Erythroblast (primary cell): ENCODE measurements at regions not wholly inside any gene's neighbourhood (a gene's known extent, or its start where the extent isn't known, plus 50 kb on each side); places are given as distances from the start of the nearest gene placed in this dataset.

Experiments used
- GATA1 ChIP-seq: IDR thresholded peaks from 2 replicates; pipeline ENCODE4 v1.6.1; 2011; ENCODE audit warnings: low read depth, mild to moderate bottlenecking, control low read depth, low read length, moderate library complexity
- POLR2A ChIP-seq: IDR thresholded peaks from 2 replicates; pipeline ENCODE4 v1.6.1; 2011; ENCODE audit warnings: mild to moderate bottlenecking, low read length

- TF ChIP-seq POLR2A: no peak
- TF ChIP-seq GATA1: no peak
Measured at GRCh38 chr5:40258222-40258621, 421.5 kb upstream of the PTGER4 start.
